Erythroblast (primary cell): ENCODE measurements at regions not wholly inside any gene's neighbourhood (a gene's known extent, or its start where the extent isn't known, plus 50 kb on each side); places are given as distances from the start of the nearest gene placed in this dataset.

Experiments used
- GATA1 ChIP-seq: IDR thresholded peaks from 2 replicates; pipeline ENCODE4 v1.6.1; 2011; ENCODE audit warnings: low read depth, mild to moderate bottlenecking, control low read depth, low read length, moderate library complexity
- POLR2A ChIP-seq: IDR thresholded peaks from 2 replicates; pipeline ENCODE4 v1.6.1; 2011; ENCODE audit warnings: mild to moderate bottlenecking, low read length

GRCh38 chr6:88480816-88481215 is 314.7 kb upstream of the CNR1 start:
- TF ChIP-seq POLR2A (no peak), GATA1 (no peak)
